Neural cell (in vitro differentiated cells): ENCODE measurements at regions not wholly inside any gene's neighbourhood (a gene's known extent, or its start where the extent isn't known, plus 50 kb on each side); places are given as distances from the start of the nearest gene placed in this dataset.

Source experiments
- H2AFZ ChIP-seq: fragments of 200-600, 300-800 bp; sonication (generic), shearing (Covaris generic); 2 replicates; pipeline ENCODE4 v1.6.0; 2014; ENCODE audit warnings: low read depth, mild to moderate bottlenecking, antibody characterized with exemption, low read length, moderate library complexity
- H3F3A ChIP-seq: fragments of 200-600 bp; shearing (Covaris generic); 2 replicates; pipeline ENCODE4 v1.6.1; 2016; ENCODE audit warnings: mild to moderate bottlenecking, moderate library complexity, mixed read lengths, antibody characterized with exemption, low read length; ENCODE audit not compliant: insufficient read depth, poor library complexity, severe bottlenecking
- H3K27ac ChIP-seq: fragments of 200-600, 300-800 bp; sonication (generic), shearing (Covaris generic); 2 replicates; pipeline ENCODE4 v1.5.1; 2014; ENCODE audit warnings: mild to moderate bottlenecking, low read length, moderate library complexity
- H3K27me3 ChIP-seq: fragments of 300-800, 200-600 bp; sonication (generic), shearing (Covaris generic); 2 replicates; pipeline ENCODE4 v1.6.0; 2014; ENCODE audit warnings: mild to moderate bottlenecking, low read depth, low read length, moderate library complexity; ENCODE audit not compliant: insufficient read depth
- H3K36me3 ChIP-seq: fragments of 300-800, 200-600 bp; sonication (generic), shearing (Covaris generic); 2 replicates; pipeline ENCODE4 v1.5.1; 2014; ENCODE audit warnings: mild to moderate bottlenecking, antibody characterized with exemption, low read length, moderate library complexity; ENCODE audit not compliant: insufficient read depth
- H3K4me2 ChIP-seq: fragments of 300-800, 200-600 bp; sonication (generic), shearing (Covaris generic); 2 replicates; pipeline ENCODE4 v1.6.0; 2014; ENCODE audit warnings: mild to moderate bottlenecking, low read length
- H3K4me3 ChIP-seq: fragments of 300-800, 200-600 bp; sonication (generic), shearing (Covaris generic); 2 replicates; pipeline ENCODE4 v1.5.1; 2014; ENCODE audit warnings: mild to moderate bottlenecking, low read length, moderate library complexity
- H3K79me2 ChIP-seq: fragments of 200-600 bp; shearing (Covaris generic); replicated peaks from 2 replicates; pipeline ENCODE4 v1.6.0; 2014; ENCODE audit warnings: mild to moderate bottlenecking, low read length, moderate library complexity; ENCODE audit not compliant: insufficient read depth
- H3K9ac ChIP-seq: fragments of 300-800, 200-600 bp; sonication (generic), shearing (Covaris generic); 2 replicates; pipeline ENCODE4 v1.6.1; 2016; ENCODE audit warnings: mild to moderate bottlenecking, low read length, mixed read lengths
- H3K9me2 ChIP-seq: fragments of 200-600 bp; shearing (Covaris generic); 2 replicates; pipeline ENCODE4 v1.6.1; 2016; ENCODE audit warnings: mild to moderate bottlenecking, low read length, mixed read lengths; ENCODE audit not compliant: insufficient read depth
- H3K9me3 ChIP-seq: fragments of 200-600, 300-800 bp; sonication (generic), shearing (Covaris generic); 2 replicates; pipeline ENCODE4 v1.6.1; 2016; ENCODE audit warnings: mild to moderate bottlenecking, mixed run types, low read length, moderate library complexity, mixed read lengths
- H4K20me1 ChIP-seq: fragments of 200-600 bp; shearing (Covaris generic); 2 replicates; pipeline ENCODE4 v1.6.1; 2016; ENCODE audit warnings: mild to moderate bottlenecking, mixed run types; ENCODE audit not compliant: insufficient read depth
- CTCF ChIP-seq: fragments of 450-650 bp; IDR thresholded peaks from 2 replicates; pipeline ENCODE4 v1.5.1; 2014; ENCODE audit warnings: antibody characterized with exemption, mild to moderate bottlenecking, moderate library complexity; ENCODE audit not compliant: poor library complexity, severe bottlenecking
- EP300 ChIP-seq: fragments of 450-650 bp; conservative IDR thresholded peaks from 2 replicates; pipeline ENCODE4 v1.6.1; 2014; ENCODE audit warnings: antibody characterized with exemption, mild to moderate bottlenecking, moderate library complexity; ENCODE audit not compliant: poor library complexity, severe bottlenecking
- EZH2 ChIP-seq: fragments of 200-600, 300-800 bp; shearing (Covaris generic), sonication (generic); IDR thresholded peaks from 2 replicates; pipeline ENCODE4 v1.6.1; 2014; ENCODE audit warnings: antibody characterized with exemption, low read length, borderline replicate concordance, mild to moderate bottlenecking; ENCODE audit not compliant: insufficient read depth, poor library complexity, severe bottlenecking
- MXI1 ChIP-seq: fragments of 450-650 bp; conservative IDR thresholded peaks from 2 replicates; pipeline ENCODE4 v1.6.1; 2014; ENCODE audit warnings: antibody characterized with exemption, mild to moderate bottlenecking; ENCODE audit not compliant: poor library complexity, severe bottlenecking
- POLR2AphosphoS5 ChIP-seq: IDR thresholded peaks from 2 replicates; pipeline ENCODE4 v1.6.1; 2012
- RAD21 ChIP-seq: fragments of 450-650 bp; conservative IDR thresholded peaks from 2 replicates; pipeline ENCODE4 v1.6.1; 2014; ENCODE audit warnings: antibody characterized with exemption, mild to moderate bottlenecking, moderate library complexity
- REST ChIP-seq: IDR thresholded peaks from 2 replicates; pipeline ENCODE4 v1.6.1; 2012; ENCODE audit warnings: borderline replicate concordance
- SMC3 ChIP-seq: fragments of 450-650 bp; conservative IDR thresholded peaks from 2 replicates; pipeline ENCODE4 v1.6.1; 2014; ENCODE audit warnings: antibody characterized with exemption, mild to moderate bottlenecking, moderate library complexity; ENCODE audit not compliant: poor library complexity
- TAF1 ChIP-seq: IDR thresholded peaks from 2 replicates; pipeline ENCODE4 v1.6.1; 2012; ENCODE audit warnings: low read depth

- Histone ChIP-seq H3K9me3 (no peaks in the 10 kb centered on the region), H3K27ac (no peak overlapping the region), H3K4me2 (no peak overlapping the region), H3K4me3 (no peak overlapping the region), H3K79me2 (no peaks in the 10 kb centered on the region), H3K36me3 (no peaks in the 10 kb centered on the region), H3K27me3 (no peaks in the 10 kb centered on the region), H4K20me1 (no peaks in the 10 kb centered on the region), H2AFZ (no peak overlapping the region), H3F3A (no peaks in the 10 kb centered on the region), H3K9me2 (no peaks in the 10 kb centered on the region), H3K9ac (no peak overlapping the region)
- TF ChIP-seq EZH2 (no peak), EP300 (no peak), POLR2AphosphoS5 (no peak), MXI1 (no peak), SMC3 (no peak), CTCF (no peak), TAF1 (no peak), REST (no peak)
Measured at GRCh38 chr3:82773207-82773606, 1011.8 kb upstream of the GBE1 start.

- Histone ChIP-seq H4K20me1 (no peaks in the 10 kb centered on the region), H3K27me3 (no peaks in the 10 kb centered on the region), H3K4me3 (no peak overlapping the region), H3K9ac (no peak overlapping the region), H3F3A (no peaks in the 10 kb centered on the region), H2AFZ (no peak overlapping the region), H3K36me3 (no peaks in the 10 kb centered on the region), H3K79me2 (no peaks in the 10 kb centered on the region), H3K4me2 (no peak overlapping the region), H3K27ac (no peak overlapping the region), H3K9me2 (no peaks in the 10 kb centered on the region), H3K9me3 (no peaks in the 10 kb centered on the region)
- TF ChIP-seq EP300 (no peak), RAD21 (no peak), CTCF (no peak), POLR2AphosphoS5 (no peak), MXI1 (no peak), REST (no peak), EZH2 (no peak), TAF1 (no peak), SMC3 (no peak)
Measured at GRCh38 chr3:82764521-82764920, 1003.1 kb upstream of the GBE1 start.
